ENCODE measurements at regions not wholly inside any gene's neighbourhood (a gene's known extent, or its start where the extent isn't known, plus 50 kb on each side); places are given as distances from the start of the nearest gene placed in this dataset.
"Not testable (repeated sequence)": the region's sequence is repeated elsewhere in the genome, so short reads cannot be mapped to it uniquely, and the experiment has no call there.

DNA sequence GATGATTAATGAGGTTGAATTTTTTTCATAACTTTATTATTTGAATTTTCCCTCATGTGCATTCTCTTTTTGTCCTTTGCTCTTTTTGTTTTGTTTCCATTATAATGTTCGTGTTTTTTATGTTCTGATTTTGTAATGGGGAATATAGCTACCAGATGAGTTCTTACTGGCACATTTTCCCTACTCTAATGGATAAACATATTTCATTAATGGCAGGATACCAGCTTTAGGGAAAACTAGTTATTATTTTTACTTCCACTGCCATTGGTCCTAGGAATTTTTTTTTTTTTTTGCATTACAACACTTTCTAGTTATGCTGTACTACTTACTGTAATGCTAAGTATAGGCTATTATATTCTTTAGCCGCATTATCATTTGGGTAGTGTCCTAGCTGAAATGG is 286.3 kb downstream of the SPRY1 start:
- Histone ChIP-seq H3K27me3 (ENCODE audit: control insufficient read depth, extremely low read depth, insufficient read depth, low read length) (no peaks in the 10 kb centered on the region), H4K20me1 (ENCODE audit: control insufficient read depth, extremely low read depth, insufficient read depth, low read length) (no peaks in the 10 kb centered on the region), H3K4me1 (ENCODE audit: control insufficient read depth, extremely low read depth, insufficient read depth, low read length) (no peaks in the 10 kb centered on the region), H2AFZ (ENCODE audit: control insufficient read depth, low read length) (no peak overlapping the region), H3K9me3 (ENCODE audit: control insufficient read depth, low read depth, low read length) (no peaks in the 10 kb centered on the region), H3K9me1 (ENCODE audit: control insufficient read depth, extremely low read depth, insufficient read depth, low read length) (no peaks in the 10 kb centered on the region), H3K9ac (ENCODE audit: control insufficient read depth, extremely low read depth, insufficient read depth, low read length) (no peak overlapping the region), H3K4me3 (ENCODE audit: control insufficient read depth in 2 of 3, extremely low read depth in 1 of 3, insufficient read depth in 2 of 3, low read depth in 1 of 3, low read length in 3 of 3) (no peak overlapping the region), H3K4me2 (ENCODE audit: control insufficient read depth, extremely low read depth, insufficient read depth, low read depth, low read length) (no peak overlapping the region), H3K79me2 (ENCODE audit: control insufficient read depth, insufficient read depth, low read length) (no peaks in the 10 kb centered on the region), H3K27ac (ENCODE audit: control insufficient read depth, insufficient read depth, low read length) (no peak overlapping the region), H3K36me3 (ENCODE audit: control insufficient read depth in 2 of 2, extremely low read depth in 1 of 2, insufficient read depth in 2 of 2, low read length in 2 of 2) (no peaks in the 10 kb centered on the region)
- dilution Hi-C loops (cut with MboI; ENCODE audit: extremely low pct_ligation_motif_present, low sequenced_read_pairs) = no loop called here
- DNase-seq (ENCODE audit: low read depth, low spot score) = no peak
- no peak for TF ChIP-seq EZH2 (IDR thresholded peaks at IDR 0.05; ENCODE audit: low read length)
- TF ChIP-seq, protein P1, sequence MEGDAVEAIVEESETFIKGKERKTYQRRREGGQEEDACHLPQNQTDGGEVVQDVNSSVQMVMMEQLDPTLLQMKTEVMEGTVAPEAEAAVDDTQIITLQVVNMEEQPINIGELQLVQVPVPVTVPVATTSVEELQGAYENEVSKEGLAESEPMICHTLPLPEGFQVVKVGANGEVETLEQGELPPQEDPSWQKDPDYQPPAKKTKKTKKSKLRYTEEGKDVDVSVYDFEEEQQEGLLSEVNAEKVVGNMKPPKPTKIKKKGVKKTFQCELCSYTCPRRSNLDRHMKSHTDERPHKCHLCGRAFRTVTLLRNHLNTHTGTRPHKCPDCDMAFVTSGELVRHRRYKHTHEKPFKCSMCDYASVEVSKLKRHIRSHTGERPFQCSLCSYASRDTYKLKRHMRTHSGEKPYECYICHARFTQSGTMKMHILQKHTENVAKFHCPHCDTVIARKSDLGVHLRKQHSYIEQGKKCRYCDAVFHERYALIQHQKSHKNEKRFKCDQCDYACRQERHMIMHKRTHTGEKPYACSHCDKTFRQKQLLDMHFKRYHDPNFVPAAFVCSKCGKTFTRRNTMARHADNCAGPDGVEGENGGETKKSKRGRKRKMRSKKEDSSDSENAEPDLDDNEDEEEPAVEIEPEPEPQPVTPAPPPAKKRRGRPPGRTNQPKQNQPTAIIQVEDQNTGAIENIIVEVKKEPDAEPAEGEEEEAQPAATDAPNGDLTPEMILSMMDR (optimal IDR thresholded peaks at IDR 0.05 in 1 of 3, IDR thresholded peaks at IDR 0.05 in 1 of 3, conservative IDR thresholded peaks at IDR 0.05 in 1 of 3; ENCODE audit: extremely low read depth in 1 of 3, insufficient read depth in 2 of 3, low read length in 3 of 3) = no peak
- no peak for FAIRE-seq

DNA sequence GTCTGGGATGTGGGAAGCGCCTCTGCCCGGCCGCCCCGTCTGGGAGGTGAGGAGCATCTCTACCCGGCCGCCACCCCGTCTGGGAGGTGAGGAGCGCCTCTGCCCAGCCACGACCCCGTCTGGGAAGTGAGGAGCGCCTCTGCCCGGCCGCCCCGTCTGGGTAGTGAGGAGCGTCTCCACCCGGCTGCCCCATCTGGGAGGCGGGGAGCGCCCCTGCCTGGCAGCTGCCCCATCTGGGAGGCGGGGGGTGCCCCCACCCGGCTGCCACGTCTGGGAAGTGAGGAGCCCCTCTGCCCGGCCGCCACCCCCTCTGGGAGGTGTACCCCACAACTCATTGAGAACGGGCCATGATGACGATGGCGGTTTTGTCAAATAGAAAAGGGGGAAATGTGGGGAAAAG is 288.3 kb downstream of the SPRY1 start:
- not testable (repeated sequence) for H3K79me2 ChIP-seq (ENCODE audit: control insufficient read depth, insufficient read depth, low read length)

DNA sequence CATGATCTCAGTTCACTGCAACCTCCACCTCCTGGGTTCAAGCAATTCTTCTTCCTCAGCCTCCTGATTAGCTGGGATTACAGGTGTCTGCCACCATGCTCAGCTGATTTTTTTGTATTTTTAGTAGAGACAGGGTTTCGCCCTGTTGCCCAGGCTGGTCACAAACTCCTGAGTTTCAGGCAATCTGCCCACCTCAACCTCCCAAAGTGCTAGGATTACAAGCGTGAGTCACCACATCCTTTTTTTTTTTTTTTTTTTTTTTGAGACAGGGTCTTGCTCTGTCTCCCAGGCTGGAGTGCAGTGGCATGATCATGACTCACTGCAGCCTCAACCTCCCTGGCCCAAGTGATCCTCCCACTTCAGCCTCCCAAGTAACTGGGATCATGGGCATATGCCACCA is 298.9 kb downstream of the SPRY1 start:
- H3K4me2 ChIP-seq (ENCODE audit: control insufficient read depth, extremely low read depth, insufficient read depth, low read depth, low read length); H3K79me2 ChIP-seq (ENCODE audit: control insufficient read depth, insufficient read depth, low read length); H3K4me1 ChIP-seq (ENCODE audit: control insufficient read depth, extremely low read depth, insufficient read depth, low read length); DNase-seq (ENCODE audit: low read depth, low spot score); dilution Hi-C loops (cut with MboI; ENCODE audit: extremely low pct_ligation_motif_present, low sequenced_read_pairs); H4K20me1 ChIP-seq (ENCODE audit: control insufficient read depth, extremely low read depth, insufficient read depth, low read length); FAIRE-seq; H3K9me3 ChIP-seq (ENCODE audit: control insufficient read depth, low read depth, low read length); H2AFZ ChIP-seq (ENCODE audit: control insufficient read depth, low read length); H3K9me1 ChIP-seq (ENCODE audit: control insufficient read depth, extremely low read depth, insufficient read depth, low read length); H3K27ac ChIP-seq (ENCODE audit: control insufficient read depth, insufficient read depth, low read length); H3K9ac ChIP-seq (ENCODE audit: control insufficient read depth, extremely low read depth, insufficient read depth, low read length); H3K36me3 ChIP-seq (ENCODE audit: control insufficient read depth in 2 of 2, extremely low read depth in 1 of 2, insufficient read depth in 2 of 2, low read length in 2 of 2); H3K27me3 ChIP-seq (ENCODE audit: control insufficient read depth, extremely low read depth, insufficient read depth, low read length); H3K4me3 ChIP-seq (ENCODE audit: control insufficient read depth in 2 of 3, extremely low read depth in 1 of 3, insufficient read depth in 2 of 3, low read depth in 1 of 3, low read length in 3 of 3): not testable (repeated sequence)

More for the DNA sequence above, 288.3 kb downstream of the SPRY1 start:
- H3K27ac ChIP-seq (ENCODE audit: control insufficient read depth, insufficient read depth, low read length); DNase-seq (ENCODE audit: low read depth, low spot score); H3K27me3 ChIP-seq (ENCODE audit: control insufficient read depth, extremely low read depth, insufficient read depth, low read length); FAIRE-seq; H3K4me1 ChIP-seq (ENCODE audit: control insufficient read depth, extremely low read depth, insufficient read depth, low read length); H3K9ac ChIP-seq (ENCODE audit: control insufficient read depth, extremely low read depth, insufficient read depth, low read length); H3K9me1 ChIP-seq (ENCODE audit: control insufficient read depth, extremely low read depth, insufficient read depth, low read length); H3K36me3 ChIP-seq (ENCODE audit: control insufficient read depth in 2 of 2, extremely low read depth in 1 of 2, insufficient read depth in 2 of 2, low read length in 2 of 2); H4K20me1 ChIP-seq (ENCODE audit: control insufficient read depth, extremely low read depth, insufficient read depth, low read length); H3K4me2 ChIP-seq (ENCODE audit: control insufficient read depth, extremely low read depth, insufficient read depth, low read depth, low read length); H3K9me3 ChIP-seq (ENCODE audit: control insufficient read depth, low read depth, low read length); dilution Hi-C loops (cut with MboI; ENCODE audit: extremely low pct_ligation_motif_present, low sequenced_read_pairs); H2AFZ ChIP-seq (ENCODE audit: control insufficient read depth, low read length); H3K4me3 ChIP-seq (ENCODE audit: control insufficient read depth in 2 of 3, extremely low read depth in 1 of 3, insufficient read depth in 2 of 3, low read depth in 1 of 3, low read length in 3 of 3): not testable (repeated sequence)
